K562 (cell line): ENCODE measurements at regions not wholly inside any gene's neighbourhood (a gene's known extent, or its start where the extent isn't known, plus 50 kb on each side); places are given as distances from the start of the nearest gene placed in this dataset.

ENCODE experiments used
- ARID3B ChIP-seq: fragments of 250-450 bp; sonication (Bioruptor Pico); IDR thresholded peaks from 2 replicates; pipeline ENCODE4 v1.4.0; 2020; ENCODE audit warnings: borderline replicate concordance
- ATF1 ChIP-seq, 2 experiments: fragments of 450-650 bp in 1 of 2; IDR thresholded peaks; 2 replicates each; pipeline ENCODE4 v1.6.1; 2016; ENCODE audit warnings: missing compliant biosample characterization in 1 of 2, missing genetic modification characterization in 1 of 2
- CBX5 ChIP-seq: IDR thresholded peaks from 2 replicates; pipeline ENCODE4 v1.6.1; 2014; ENCODE audit warnings: low read depth, borderline replicate concordance
- ETV6 ChIP-seq, 3 experiments: fragments of 150-350 bp in 1 of 3; sonication (generic) in 1 of 3; formaldehyde crosslinking in 1 of 3; IDR thresholded peaks; 2 replicates each; pipeline versions ENCODE4 v1.6.1 to v1.8.0; 2014 to 2022; ENCODE audit warnings: borderline replicate concordance in 2 of 3, low read depth in 2 of 3, antibody characterized with exemption in 1 of 3, low read length in 1 of 3, mild to moderate bottlenecking in 1 of 3, missing genetic modification reagents in 1 of 3
- GATAD2A ChIP-seq: fragments of 450-650 bp; IDR thresholded peaks from 2 replicates; pipeline ENCODE4 v1.6.1; 2017
- HDAC1 ChIP-seq, 2 experiments: fragments of 450-650 bp; IDR thresholded peaks; 2 replicates each; pipeline ENCODE4 v1.6.1; 2016 to 2017; ENCODE audit warnings: inconsistent platforms in 1 of 2, mild to moderate bottlenecking in 1 of 2, moderate library complexity in 1 of 2
- HDGF ChIP-seq: fragments of 450-650 bp; IDR thresholded peaks from 2 replicates; pipeline ENCODE4 v1.6.1; 2016
- KHSRP ChIP-seq: fragments of 450-650 bp; IDR thresholded peaks from 2 replicates; pipeline ENCODE4 v1.6.1; 2017
- MECOM ChIP-seq: fragments of 250-450 bp; sonication (Bioruptor Pico); IDR thresholded peaks from 2 replicates; pipeline ENCODE4 v1.8.0; 2022; ENCODE audit warnings: inconsistent platforms
- MTF1 ChIP-seq: fragments of 250-450 bp; sonication (Bioruptor Pico); IDR thresholded peaks from 2 replicates; pipeline ENCODE4 v1.9.0; 2021; ENCODE audit warnings: moderate library complexity, mild to moderate bottlenecking, inconsistent platforms, borderline replicate concordance
- NR2C1 ChIP-seq, 2 experiments: fragments of 450-650 bp; IDR thresholded peaks; 2 replicates each; pipeline ENCODE4 v1.6.1; 2017; ENCODE audit warnings: mild to moderate bottlenecking in 2 of 2, antibody characterized with exemption in 1 of 2, inconsistent platforms in 1 of 2, missing compliant biosample characterization in 1 of 2, missing genetic modification characterization in 1 of 2
- PHB ChIP-seq: fragments of 250-450 bp; sonication (Bioruptor Pico); IDR thresholded peaks from 2 replicates; pipeline ENCODE4 v1.5.0; 2021
- PYGO2 ChIP-seq: fragments of 450-650 bp; IDR thresholded peaks from 2 replicates; pipeline ENCODE4 v1.6.1; 2016; ENCODE audit warnings: mild to moderate bottlenecking, missing genetic modification characterization, moderate library complexity, missing compliant biosample characterization
- SPI1 ChIP-seq: IDR thresholded peaks from 2 replicates; pipeline ENCODE4 v1.6.1; 2011; ENCODE audit warnings: low read depth, low read length, control low read depth, borderline replicate concordance
- SRF ChIP-seq, 2 experiments: fragments of 250-450, 450-650 bp in 1 of 2; sonication (Bioruptor Pico) in 1 of 2; sonication (generic) in 1 of 2; formaldehyde crosslinking; IDR thresholded peaks; 2 replicates each; pipeline versions ENCODE4 v1.5.0 to v1.5.1; 2020 to 2022; ENCODE audit warnings: mild to moderate bottlenecking in 1 of 2, missing genetic modification reagents in 1 of 2
- XRCC3 ChIP-seq: fragments of 450-650 bp; IDR thresholded peaks from 2 replicates; pipeline ENCODE4 v1.6.1; 2017; ENCODE audit warnings: mild to moderate bottlenecking, moderate library complexity
- ZBTB17 ChIP-seq: fragments of 450-650 bp; formaldehyde crosslinking; IDR thresholded peaks from 2 replicates; pipeline ENCODE4 v1.4.0; 2020; ENCODE audit warnings: mild to moderate bottlenecking
- ZFP36 ChIP-seq: fragments of 150-350 bp; IDR thresholded peaks from 2 replicates; pipeline ENCODE4 v1.6.1; 2018; ENCODE audit warnings: low read length, low read depth; ENCODE audit not compliant: partially characterized antibody
- ZFP91 ChIP-seq: sonication (generic); formaldehyde crosslinking; IDR thresholded peaks from 2 replicates; pipeline ENCODE4 v1.8.0; 2022; ENCODE audit warnings: mild to moderate bottlenecking, missing genetic modification reagents
- ZNF217 ChIP-seq: sonication (generic); formaldehyde crosslinking; IDR thresholded peaks from 2 replicates; pipeline ENCODE4 v1.8.0; 2022; ENCODE audit warnings: mild to moderate bottlenecking, missing genetic modification reagents
- ZNF830 ChIP-seq: fragments of 250-450 bp; sonication (Bioruptor Pico); IDR thresholded peaks from 2 replicates; pipeline ENCODE4 v1.5.0; 2021; ENCODE audit warnings: mild to moderate bottlenecking
- TF ChIP-seq, protein P1 (sequence below), 2 experiments: IDR thresholded peaks; 2 replicates each; pipeline ENCODE4 v1.6.1; 2012; ENCODE audit warnings: improper control_type of control experiment in 2 of 2, low read depth in 2 of 2, low read length in 2 of 2, borderline replicate concordance in 1 of 2
- TF ChIP-seq, protein P2 (sequence below): fragments of 250-450 bp; sonication (Bioruptor Pico); IDR thresholded peaks from 2 replicates; pipeline ENCODE4 v1.8.0; 2022; ENCODE audit warnings: inconsistent platforms

DNA sequence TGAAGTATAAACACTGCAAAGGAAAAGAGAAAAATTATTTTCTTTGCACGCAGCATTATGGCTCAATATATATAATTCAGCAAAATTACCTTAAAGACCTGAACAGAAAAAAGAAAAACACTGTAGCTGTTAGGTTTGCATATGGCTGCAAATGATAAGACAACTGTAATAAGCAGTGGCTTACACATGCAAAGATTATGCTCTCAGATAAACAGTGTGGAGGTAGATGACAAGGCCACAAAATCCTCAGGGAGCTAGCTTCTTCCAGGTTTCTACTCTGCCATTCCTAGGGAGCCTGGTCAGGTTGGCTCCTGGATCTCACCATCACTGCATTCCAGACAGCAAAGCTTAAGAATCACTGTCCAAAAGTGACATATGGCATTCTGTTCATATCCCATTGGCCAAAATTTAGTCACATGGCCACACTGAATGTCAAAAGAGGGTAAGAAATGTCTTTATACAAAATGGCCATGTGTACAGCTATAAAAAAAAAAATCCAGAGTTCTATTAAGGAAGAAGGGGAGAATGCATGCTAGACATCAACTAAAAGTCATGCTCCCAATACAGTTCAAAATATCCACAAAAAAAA lies 195.2 kb upstream of the SLC7A11 start (continued):
- TF ChIP-seq NR2C1 (IDR thresholded peaks at IDR 0.05) (no peak), NR2C1 (tag; IDR thresholded peaks at IDR 0.05) (no peak), ZNF830 (CRISPR knock-in tag) (no peak), MECOM (CRISPR knock-in tag) (no peak), KHSRP (no peak), HDGF (no peak), ZNF217 (CRISPR knock-in tag) (no peak), SRF (CRISPR knock-in tag; IDR thresholded peaks at IDR 0.05) (no peak), ATF1 (CRISPR knock-in tag; IDR thresholded peaks at IDR 0.05) (no peak), ATF1 (tag; IDR thresholded peaks at IDR 0.05) (peak; percentile 46), CBX5 (no peak), ARID3B (CRISPR knock-in tag) (no peak), ZFP91 (CRISPR knock-in tag) (no peak), ZFP36 (no peak), ZBTB17 (no peak), PHB (CRISPR knock-in tag) (no peak), GATAD2A (no peak), HDAC1 (IDR thresholded peaks at IDR 0.05) (peak in 1 of 2 experiments; percentile 26; a peak in 1 of 4 replicates), MTF1 (no peak), SPI1 (no peak), ETV6 (IDR thresholded peaks at IDR 0.05; ENCODE audit: borderline replicate concordance in 1 of 2, low read depth in 2 of 2, low read length in 1 of 2) (no peak), ETV6 (CRISPR knock-in tag; IDR thresholded peaks at IDR 0.05; ENCODE audit: borderline replicate concordance) (no peak), PYGO2 (no peak), XRCC3 (no peak)
- TF ChIP-seq, protein P1, sequence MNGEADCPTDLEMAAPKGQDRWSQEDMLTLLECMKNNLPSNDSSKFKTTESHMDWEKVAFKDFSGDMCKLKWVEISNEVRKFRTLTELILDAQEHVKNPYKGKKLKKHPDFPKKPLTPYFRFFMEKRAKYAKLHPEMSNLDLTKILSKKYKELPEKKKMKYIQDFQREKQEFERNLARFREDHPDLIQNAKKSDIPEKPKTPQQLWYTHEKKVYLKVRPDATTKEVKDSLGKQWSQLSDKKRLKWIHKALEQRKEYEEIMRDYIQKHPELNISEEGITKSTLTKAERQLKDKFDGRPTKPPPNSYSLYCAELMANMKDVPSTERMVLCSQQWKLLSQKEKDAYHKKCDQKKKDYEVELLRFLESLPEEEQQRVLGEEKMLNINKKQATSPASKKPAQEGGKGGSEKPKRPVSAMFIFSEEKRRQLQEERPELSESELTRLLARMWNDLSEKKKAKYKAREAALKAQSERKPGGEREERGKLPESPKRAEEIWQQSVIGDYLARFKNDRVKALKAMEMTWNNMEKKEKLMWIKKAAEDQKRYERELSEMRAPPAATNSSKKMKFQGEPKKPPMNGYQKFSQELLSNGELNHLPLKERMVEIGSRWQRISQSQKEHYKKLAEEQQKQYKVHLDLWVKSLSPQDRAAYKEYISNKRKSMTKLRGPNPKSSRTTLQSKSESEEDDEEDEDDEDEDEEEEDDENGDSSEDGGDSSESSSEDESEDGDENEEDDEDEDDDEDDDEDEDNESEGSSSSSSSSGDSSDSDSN (IDR thresholded peaks at IDR 0.05; ENCODE audit: borderline replicate concordance in 1 of 2, low read depth in 2 of 2, low read length in 2 of 2): no peak
- TF ChIP-seq, protein P2, sequence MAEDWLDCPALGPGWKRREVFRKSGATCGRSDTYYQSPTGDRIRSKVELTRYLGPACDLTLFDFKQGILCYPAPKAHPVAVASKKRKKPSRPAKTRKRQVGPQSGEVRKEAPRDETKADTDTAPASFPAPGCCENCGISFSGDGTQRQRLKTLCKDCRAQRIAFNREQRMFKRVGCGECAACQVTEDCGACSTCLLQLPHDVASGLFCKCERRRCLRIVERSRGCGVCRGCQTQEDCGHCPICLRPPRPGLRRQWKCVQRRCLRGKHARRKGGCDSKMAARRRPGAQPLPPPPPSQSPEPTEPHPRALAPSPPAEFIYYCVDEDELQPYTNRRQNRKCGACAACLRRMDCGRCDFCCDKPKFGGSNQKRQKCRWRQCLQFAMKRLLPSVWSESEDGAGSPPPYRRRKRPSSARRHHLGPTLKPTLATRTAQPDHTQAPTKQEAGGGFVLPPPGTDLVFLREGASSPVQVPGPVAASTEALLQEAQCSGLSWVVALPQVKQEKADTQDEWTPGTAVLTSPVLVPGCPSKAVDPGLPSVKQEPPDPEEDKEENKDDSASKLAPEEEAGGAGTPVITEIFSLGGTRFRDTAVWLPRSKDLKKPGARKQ: no peak
